ENCODE measurements at regions not wholly inside any gene's neighbourhood (a gene's known extent, or its start where the extent isn't known, plus 50 kb on each side); places are given as distances from the start of the nearest gene placed in this dataset.

DNA sequence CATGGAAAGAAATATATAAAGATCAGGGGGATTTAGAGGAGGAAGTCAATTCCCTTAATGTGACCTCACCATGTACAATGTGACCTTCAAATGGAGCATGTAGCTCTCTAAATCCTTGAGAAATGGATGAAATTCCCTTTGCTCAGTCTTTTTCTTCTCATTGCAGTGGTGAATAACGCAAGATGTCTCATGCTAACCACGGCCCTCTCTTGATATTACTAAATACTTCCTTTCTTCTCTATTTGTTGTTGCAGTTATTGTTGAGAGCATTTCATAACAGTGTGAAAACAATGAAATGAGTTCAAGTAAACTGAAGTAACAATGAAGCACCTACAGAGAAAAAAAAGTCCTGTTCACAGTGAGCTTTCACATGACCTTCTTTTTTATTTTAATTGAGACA, 55.6 kb downstream of the ZNF281 start:
- no peak for DNase-seq

DNA sequence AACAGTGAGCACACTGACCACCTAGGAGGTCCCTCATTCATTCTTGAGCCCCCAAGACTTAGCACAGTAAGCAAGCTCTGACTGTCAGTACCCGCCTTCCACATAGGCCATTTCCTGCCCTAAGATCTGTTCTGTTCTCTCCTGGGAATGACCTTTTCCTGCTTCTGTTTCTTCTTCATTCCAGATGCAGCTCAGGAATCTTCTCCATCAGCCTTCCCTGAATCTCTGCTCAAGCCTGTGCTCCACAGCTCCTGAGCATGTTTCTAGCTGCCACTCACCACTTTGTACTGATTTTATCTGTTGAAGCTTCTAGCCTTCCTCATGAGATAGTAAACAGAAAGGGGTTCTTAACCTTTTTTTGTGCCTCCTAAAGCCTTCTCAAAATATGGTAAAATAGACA, 56.6 kb downstream of the ZNF281 start:
- DNase-seq: no peak

DNA sequence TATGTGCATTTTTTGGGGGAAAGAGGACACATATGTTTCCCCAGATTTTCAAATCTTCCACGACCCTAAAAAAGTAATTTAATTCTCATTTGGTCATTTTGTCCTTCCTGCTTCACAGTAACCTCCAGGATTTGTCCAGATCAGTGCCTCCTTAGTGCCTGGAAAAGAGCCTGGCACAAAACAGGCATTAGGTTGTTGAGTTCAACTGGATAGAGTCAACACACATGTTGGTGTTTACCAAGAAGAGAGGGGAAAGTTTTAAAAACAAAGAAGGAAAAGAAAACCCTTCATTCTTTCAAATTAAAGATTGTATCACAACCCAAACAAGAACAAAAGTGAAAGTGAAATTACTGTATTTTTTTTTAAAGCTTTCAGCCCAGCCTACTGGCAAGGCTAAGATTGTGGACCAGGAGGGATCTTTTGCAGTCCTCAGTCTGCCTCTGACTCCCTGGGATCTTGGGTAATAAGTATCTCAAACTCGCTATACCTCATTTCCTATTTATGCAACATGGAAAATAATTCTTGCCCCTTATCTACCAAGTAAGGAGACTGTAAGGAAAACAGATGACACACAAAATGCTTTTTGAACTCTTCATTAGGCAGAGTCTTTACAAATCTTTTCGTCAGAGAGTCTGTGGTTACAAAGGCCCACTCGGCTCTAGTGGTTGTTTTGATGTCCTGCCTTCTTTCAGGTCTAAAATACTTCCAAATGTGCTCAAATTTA, 57.8 kb downstream of the ZNF281 start:
- peak; percentile 87 for DNase-seq

DNA sequence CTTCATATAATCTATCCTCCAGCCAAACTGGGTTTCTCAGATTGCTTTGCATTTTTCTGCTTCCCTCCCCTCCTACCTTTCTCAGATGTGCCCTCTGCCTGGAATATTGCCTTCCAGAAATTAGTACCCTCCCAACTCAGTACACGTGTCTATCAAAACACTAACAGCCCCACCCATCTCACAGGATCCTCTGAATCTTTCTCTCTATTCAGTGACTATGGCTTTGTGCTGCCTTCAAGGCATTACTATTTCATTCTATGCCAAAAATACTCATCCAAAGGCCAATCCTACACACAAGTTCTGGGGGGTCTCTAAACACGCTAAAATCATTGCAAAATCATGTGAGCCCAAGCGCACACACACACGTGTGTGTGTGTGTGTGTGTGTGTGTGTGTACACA, 58.4 kb downstream of the ZNF281 start:
- DNase-seq: no peak

DNA sequence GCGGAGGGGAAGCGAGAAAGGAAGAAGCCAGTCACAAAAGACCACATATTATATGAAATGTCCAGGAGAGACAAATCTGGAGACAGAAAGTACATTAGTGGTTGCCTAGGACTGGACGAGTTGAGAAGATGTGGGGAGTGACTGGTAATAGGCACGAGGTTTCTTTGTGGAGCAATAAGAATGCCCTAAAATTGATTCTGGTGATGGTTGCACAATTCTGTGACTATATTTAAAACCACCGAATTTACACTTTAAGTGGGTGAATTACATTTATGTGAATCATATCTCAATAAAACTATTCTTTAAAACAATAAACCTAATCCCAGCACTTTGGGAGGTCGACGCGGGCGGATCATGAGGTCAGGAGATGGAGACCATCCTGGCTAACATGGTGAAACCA, 63.1 kb downstream of the ZNF281 start:
- DNase-seq: peak; percentile 57

DNA sequence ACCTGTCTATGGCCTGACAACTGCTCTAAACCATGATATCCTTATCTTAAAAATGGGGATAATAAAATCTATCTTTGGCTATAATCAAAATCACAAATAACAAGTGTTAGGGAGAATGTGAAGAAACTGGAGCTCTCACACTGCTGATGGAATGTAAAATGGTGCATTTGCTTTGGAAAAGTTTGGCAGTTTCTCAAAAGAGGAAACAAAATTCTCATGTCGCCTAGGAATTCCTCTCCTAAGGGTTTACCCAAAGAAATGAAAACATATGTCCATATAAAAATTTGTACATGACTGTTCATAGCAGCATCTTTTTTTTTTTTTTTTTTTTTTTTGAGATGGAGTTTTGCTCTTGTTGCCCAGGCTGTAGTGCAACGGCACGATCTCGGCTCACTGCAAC, 64.3 kb downstream of the ZNF281 start:
- DNase-seq: no peak

DNA sequence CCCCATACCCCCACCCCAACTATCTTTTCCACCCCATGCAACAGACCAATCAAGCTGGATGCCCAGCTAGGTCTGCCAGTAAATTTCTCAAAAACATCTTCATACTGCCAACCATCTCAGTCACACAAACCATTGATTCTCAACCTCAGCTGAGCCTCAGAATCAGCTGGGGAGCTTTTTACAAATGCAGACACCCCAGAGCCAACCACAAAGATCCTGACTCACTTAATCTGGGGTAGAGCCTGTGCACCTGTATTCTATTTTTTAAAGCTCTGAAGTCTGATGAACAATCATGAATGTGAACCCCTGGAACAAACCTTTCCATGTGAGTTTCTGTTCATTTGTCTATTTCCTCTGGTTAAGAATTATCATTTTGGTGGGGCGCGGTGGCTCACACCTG, 66.0 kb downstream of the ZNF281 start:
- no peak for DNase-seq

DNA sequence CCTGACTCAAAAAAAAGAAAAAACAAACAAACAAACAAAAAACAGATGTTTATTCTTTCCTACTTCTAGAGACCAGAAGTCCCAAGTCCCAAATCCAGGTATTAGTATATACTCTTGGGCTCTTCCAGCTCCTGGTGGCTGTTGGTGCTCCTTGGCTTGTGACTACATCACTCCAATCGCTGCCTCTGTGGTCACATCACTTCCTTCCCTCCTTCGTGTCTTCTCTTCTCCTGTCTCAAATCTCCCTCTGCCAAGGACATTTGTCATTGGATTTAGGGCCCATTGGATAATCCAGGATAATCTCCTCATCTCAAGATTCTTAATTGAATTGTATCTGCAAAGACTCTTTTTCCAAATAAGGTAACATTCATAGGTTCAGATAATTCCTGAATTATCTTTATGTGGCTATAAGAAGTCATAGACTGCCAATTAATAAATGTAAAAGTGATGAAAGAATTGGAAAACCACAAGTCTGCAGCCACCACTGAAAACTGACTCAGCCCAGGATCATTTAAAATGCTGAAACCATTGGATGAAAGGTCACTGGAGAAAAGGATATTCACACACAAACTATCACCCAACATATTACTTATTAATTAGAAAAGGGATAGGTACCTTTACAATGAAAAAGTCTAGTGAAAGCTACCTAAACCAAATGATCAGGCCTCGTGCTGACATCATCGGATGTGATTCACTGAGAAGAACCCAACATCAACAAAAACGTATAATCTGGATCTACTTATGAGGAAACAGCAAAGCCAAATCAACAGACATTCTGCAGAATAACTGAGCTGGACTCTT, 67.1 kb downstream of the ZNF281 start:
- peak; percentile 57 for DNase-seq

DNA sequence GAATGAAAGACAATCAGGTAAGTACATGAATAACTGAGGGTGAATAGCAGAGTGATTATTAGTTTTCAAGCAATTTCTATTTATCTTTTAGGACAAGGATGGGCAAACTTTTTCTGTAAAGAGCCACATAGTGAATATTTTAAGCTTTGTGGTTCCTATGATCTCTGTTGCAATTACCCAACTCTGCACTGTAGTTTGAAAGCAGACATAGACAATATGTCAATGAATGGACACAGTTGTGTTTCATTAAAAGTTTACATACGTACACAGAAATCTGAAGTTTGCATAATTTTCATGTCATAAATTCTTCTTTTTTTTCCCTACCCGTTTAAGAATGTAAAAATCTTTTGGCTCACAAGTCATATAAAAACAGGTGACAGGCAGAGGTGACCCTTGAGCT, 71.4 kb downstream of the ZNF281 start:
- DNase-seq: no peak

DNA sequence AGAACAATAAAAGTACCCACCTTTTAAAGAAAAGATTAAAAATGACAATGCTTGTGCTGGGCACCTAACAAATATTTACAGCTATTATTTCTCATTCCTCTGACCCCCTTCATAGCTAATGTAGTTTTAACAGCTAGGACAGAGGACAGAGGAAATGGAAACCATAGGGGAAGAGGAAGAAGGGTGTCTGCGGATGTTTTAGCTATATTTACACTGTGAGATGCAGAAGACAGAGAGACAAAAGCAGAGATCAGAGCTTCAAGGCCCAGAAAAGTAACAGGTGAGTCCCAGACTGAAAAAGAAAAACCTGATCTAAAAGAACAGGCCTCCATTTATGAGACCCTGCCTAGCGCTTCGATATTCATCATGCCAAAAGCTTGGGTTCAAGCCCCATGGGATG, 72.0 kb downstream of the ZNF281 start:
- DNase-seq: no peak

DNA sequence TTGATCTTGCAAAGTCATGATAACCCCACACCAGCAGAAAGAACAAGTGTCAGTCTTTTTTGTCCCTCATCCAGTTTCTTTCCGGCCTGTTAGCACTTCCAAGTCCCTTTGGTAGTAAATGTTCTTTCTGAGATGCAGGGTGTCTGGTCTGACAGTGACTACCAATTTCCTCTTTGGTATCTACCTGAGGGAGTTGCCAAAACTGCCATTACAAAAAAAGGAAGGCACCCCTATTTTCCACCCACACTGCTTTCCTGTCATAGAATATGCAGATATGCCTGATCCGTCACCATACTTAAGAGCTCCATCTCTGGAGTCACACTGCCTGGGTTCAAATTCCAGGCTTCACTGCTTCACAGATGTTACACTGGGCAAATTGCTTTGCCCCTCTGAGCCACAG, 72.4 kb downstream of the ZNF281 start:
- DNase-seq: no peak

DNA sequence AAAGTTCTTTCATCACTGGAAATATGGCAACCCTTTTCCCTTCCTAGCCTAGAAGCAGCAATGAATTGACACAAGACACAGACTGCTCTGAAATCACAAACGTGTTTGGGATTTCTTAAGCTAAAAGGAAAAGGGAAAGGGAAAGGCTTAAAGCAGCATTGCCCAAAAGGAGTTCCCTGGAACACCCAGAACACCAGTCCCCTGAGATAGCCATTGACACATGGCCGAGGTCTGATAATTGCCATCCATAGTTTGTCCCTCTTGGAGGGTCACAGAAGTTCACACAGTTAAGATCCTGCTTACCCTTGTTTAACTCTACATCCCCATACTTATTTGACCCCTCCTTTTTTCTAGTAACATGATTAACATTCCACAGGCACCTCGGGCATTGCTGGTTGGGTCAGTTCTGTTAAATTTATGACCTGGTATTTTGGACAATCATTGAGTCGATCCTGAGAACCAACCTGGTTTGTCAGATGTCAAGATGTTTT, 72.9 kb downstream of the ZNF281 start:
- peak; percentile 31 for DNase-seq

DNA sequence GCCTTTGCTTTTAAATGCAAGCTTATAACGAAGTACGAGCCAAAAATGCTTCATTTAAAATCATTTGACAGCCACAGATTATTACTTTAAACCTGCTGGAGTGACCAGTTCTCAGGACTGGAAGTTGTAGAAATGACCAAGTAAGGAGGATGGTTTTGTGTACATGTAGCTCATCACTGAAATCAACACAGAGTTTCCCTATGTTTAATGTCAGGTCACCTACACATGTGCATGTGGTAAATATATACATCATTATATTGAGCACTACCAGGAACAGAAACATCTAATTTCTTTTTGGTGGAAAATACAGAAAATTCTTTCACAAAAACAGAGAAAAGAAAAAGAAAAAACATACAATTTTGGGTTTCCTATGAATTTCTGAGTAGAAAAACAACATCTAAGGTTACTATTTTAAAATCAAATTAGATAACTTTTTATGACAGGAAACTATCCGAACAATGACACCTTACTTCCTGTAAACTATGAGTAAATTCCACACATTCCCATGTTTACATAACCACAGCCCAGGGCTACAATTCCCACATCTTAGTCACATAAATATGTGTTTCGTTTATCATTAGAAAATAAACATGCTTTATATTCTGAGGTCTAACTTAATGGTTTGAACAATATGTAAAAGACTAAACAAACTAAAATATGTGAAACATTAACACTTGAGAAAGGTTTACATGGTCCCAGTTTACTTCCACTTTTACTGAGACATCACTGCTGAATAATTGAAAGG, 73.6 kb downstream of the ZNF281 start:
- peak; percentile 84 for DNase-seq

DNA sequence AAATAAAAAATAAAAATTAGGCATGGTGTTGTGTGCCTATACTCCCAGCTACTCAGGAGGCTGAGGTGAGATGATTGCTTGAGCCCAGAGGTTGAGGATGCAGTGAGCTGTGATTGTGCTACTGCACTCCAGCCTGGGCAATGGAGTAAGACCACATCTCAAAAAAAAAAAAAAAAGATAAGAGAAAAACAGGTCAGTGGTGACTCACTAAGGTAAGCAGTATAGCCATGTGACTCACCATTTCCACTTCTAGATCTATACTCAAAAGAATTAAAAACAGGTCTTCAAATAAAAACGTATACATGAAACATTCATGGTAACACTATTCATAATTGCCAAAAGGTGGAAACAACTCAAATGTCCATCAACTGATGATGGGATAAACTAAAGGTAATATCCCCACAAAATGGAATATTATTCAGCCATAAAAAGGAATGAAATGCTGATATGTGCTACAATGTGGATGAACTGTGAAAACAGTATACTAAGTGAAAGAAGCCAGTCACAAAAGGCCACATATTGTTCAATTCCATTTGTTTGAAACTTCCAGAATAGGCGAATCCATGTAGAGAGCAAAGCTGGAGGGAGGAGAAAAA, 75.1 kb downstream of the ZNF281 start:
- no peak for DNase-seq

DNA sequence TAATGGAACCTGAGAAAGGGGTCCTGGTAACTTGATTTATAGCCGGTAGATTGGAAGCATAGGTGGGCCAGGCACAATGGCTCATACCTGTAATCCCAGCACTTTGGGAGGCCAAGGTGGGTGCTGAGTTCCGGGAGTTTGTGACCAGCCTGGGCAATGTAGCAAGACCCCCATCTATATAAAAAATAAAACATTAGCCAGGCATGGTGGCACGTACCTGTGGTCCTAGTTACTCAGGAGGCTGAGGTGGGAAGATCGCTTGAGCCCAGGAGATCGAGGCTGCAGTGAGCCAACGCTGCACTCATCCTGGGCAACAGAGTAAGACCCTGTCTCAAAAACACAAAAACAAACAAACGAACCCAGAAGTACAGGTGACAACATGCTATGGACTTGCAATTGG, 76.5 kb downstream of the ZNF281 start:
- no peak for DNase-seq

DNA sequence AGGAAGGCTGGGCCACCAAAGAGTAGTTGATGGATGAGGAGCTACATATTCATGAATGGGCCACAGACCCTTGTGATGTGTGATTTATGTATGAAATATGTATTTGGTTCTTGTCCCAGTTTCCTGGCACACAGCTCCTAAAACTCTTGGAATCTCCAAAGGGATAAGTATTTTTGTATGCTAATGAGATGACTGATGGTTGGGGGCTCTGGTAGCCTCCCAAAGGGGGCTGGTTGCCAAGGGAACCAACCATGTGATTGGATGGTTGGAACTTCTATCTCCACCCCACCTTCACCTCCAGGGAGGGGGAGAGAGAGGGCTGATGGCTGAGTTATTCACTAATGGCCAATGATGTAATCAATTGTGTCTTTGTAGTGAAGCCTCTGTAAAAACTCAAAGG, 77.1 kb downstream of the ZNF281 start:
- DNase-seq: peak; percentile 46

DNA sequence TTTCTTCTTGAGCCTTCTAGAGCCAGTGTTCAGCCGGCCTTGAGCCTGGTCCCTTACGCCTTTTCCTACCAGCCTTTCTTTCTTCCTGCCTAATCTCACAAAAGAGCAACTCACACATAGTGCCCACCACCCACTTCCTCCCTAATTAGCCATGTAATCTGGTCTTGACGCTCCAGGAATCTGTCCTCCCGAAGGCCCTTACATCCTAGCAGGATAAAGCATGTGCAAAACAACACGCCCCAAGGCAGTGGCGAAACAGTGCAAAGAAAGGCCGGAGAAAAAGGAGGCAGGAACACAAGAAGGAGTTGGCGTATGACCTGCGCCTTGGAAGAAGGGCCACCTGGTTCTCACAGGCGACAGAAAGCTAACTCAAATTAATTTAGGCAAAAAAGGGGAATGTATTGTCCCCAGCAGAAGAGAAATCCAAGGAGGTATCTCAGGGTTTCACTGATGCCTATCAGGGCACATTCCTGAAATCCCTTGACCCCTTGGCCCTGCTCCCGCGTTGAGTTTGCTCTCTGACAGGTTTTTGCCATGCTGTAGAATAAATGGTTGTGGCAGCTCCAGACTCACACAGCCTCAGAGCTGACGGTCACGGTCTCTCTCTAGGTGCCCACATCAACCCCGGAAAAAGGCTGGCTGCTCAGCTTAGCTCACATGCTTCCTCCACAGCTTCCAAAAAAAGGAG, 79.0 kb downstream of the ZNF281 start:
- DNase-seq: no peak

DNA sequence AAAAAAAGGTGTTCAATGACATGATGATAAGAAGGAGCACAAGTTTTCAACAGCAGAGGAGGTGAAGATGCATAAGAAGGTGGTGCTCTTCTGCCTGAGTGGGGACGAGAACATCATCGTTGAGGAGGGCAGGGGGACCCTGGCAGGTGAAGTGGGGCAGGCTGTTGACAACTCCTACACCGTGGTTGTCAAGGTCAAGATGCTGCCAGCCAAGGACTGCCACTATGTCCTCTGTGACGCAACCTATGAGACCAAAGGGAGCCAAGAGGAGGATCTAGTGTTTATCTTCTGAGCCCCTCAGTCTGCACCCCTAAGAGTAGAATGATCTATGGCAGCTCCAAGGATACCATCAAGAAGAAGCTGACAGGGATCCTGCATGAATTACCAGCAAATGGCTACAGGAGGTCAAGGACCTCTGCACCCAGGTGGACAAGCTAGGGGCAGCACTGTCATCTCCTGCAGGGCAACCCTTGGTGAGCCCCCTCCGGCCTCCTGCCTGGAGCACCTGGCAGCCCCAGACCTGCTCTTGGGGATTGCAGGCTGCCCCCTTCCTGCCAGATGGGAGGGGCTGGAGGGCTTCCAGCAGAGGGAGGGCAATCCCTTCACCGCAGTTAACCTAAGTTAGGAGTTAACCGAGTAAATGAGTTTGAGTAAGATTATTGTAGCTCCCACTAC, 80.5 kb downstream of the ZNF281 start:
- no peak for DNase-seq

DNA sequence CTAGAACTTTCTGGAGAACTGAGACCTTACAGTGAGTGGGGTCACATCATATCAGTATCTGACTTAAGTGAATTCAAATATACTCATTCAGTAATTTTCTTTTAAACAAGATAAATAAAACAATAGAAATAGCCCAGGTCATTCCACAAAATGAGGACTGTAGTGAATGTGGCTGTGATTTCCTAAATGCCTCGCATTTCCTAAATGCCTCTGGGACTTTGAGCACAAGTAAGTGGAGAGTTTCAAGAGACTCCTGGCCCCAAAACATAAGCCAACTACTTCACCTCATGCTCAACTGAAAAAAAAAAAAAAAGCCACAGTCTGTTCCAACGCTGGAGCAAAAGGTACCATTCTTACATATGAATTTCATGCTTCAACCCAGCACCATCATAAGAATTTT, 81.5 kb downstream of the ZNF281 start:
- DNase-seq: no peak

DNA sequence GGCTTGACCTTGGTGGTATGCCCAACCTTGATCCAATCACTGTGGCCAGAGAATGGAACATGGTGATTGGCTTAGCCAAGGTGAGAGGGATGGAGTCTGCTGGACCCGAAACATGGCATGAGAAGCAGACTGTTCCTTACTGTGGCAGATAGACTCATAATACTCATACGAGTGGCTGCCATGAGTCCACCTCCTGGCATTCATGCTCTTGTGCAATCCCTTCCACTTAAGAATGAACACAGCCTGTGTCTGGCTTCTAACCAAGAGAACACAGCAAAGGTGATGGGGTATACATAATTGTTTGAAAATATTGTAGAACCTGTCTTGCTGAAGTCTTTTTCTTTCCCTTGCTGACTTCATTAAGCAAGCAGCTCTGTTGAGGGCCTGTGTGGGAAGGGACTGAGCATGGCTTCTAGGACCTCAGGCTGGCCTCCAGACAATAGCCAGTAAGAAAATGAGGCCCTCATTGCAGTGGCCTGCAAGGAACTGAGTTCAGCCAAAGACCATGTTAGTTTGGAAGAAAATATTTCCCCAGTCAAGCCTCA, 85.9 kb downstream of the ZNF281 start:
- peak; percentile 44 for DNase-seq

DNA sequence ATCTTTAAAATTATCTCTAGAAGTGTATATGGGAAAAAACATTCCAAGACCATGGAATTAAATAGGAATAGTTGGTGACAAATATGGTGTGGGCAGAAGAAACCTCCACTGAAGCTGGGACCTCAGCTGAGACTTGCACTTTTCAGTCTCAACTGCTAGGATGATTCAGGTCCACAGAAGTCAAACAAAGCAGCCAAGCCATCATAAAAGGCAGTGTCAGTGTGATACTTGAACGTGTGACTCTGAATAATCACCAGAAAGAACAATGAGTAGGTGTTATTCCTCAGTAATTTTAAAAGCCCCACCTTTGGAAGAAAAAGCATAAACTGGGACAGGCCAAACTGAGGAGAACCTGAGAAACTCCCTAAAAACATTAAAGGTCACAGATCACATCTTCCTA, 90.7 kb downstream of the ZNF281 start:
- DNase-seq: no peak

DNA sequence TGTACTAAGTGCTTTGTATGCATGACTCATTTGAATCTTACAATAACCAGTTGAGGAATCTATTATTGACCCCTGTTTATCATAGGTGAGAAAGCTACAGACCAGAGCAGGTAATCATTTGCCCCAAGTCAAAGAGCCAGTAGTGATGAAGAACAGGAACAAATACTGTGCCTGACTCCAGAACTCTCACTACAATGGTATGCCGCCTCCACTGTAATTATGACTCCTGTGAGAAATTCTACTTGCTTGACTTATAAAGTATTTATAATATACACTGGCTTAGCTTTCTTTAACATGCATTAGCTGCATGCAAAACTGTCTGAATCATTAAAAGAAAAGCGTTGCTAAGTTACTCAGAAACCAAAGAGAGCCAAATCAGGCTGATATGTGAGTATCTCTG, 92.6 kb downstream of the ZNF281 start:
- DNase-seq: peak; percentile 76

All from EL (cell line).